ENCODE measurements at regions not wholly inside any gene's neighbourhood (a gene's known extent, or its start where the extent isn't known, plus 50 kb on each side); places are given as distances from the start of the nearest gene placed in this dataset.

- TF ChIP-seq POLR2AphosphoS5 (IDR thresholded peaks at IDR 0.05; ENCODE audit: borderline replicate concordance, low read depth, low read length): no peak
- no peak for TF ChIP-seq EZH2 (IDR thresholded peaks at IDR 0.05)
Measured at GRCh38 chr2:183339311-183339710, 215.1 kb downstream of the NUP35 start.
